ENCODE measurements at regions not wholly inside any gene's neighbourhood (a gene's known extent, or its start where the extent isn't known, plus 50 kb on each side); places are given as distances from the start of the nearest gene placed in this dataset.
"Not testable (repeated sequence)": the region's sequence is repeated elsewhere in the genome, so short reads cannot be mapped to it uniquely, and the experiment has no call there.

- no peak for DNase-seq
These were observed 988.7 kb downstream of the HACE1 start for GRCh38 chr6:103870970-103871369.

- no peak for DNase-seq
These were observed 997.4 kb downstream of the HACE1 start for GRCh38 chr6:103862297-103862696.

GRCh38 chr6:103858003-103858402 is 1001.7 kb downstream of the HACE1 start:
- no peak for DNase-seq

- DNase-seq, result no peak
These were observed 1004.0 kb downstream of the HACE1 start for GRCh38 chr6:103855750-103856149.

- no peak for DNase-seq
These were observed 1005.7 kb downstream of the HACE1 start for GRCh38 chr6:103854059-103854458.

- no peak for DNase-seq
These were observed 1021.3 kb downstream of the HACE1 start for GRCh38 chr6:103838457-103838856.

- DNase-seq, result no peak
These were observed 1033.5 kb downstream of the HACE1 start for GRCh38 chr6:103826209-103826608.

- no peak for DNase-seq
These were observed 1039.6 kb downstream of the HACE1 start for GRCh38 chr6:103820148-103820547.

- no peak for DNase-seq
These were observed 1040.2 kb downstream of the HACE1 start for GRCh38 chr6:103819509-103819908.

GRCh38 chr6:103812970-103813369 is 1046.7 kb downstream of the HACE1 start:
- DNase-seq, result no peak

- not testable (repeated sequence) for DNase-seq
These were observed 1057.7 kb downstream of the HACE1 start for GRCh38 chr6:103801901-103802479.

- no peak for DNase-seq
These were observed 1059.6 kb downstream of the HACE1 start for GRCh38 chr6:103799971-103800670.

GRCh38 chr6:103798166-103798565 is 1061.6 kb downstream of the HACE1 start:
- no peak for DNase-seq

- DNase-seq, result no peak
These were observed 1062.0 kb downstream of the HACE1 start for GRCh38 chr6:103797738-103798137.

GRCh38 chr6:103791458-103791857 is 1068.3 kb downstream of the HACE1 start:
- no peak for DNase-seq

- DNase-seq, result no peak
These were observed 1075.6 kb downstream of the HACE1 start for GRCh38 chr6:103784117-103784516.

- no peak for DNase-seq
These were observed 1076.4 kb downstream of the HACE1 start for GRCh38 chr6:103783329-103783728.

GRCh38 chr6:103769431-103769830 is 1090.3 kb downstream of the HACE1 start:
- DNase-seq, result no peak

- DNase-seq, result no peak
These were observed 1109.1 kb downstream of the HACE1 start for GRCh38 chr6:103750603-103751002.

GRCh38 chr6:103734016-103734415 is 1125.7 kb downstream of the HACE1 start:
- no peak for DNase-seq

- no peak for DNase-seq
These were observed 1130.1 kb downstream of the HACE1 start for GRCh38 chr6:103729658-103730057.

GRCh38 chr6:103723438-103724322 is 1136.0 kb downstream of the HACE1 start:
- DNase-seq, result no peak

- no peak for DNase-seq
These were observed 1137.0 kb downstream of the HACE1 start for GRCh38 chr6:103722683-103723082.

GRCh38 chr6:103721923-103722322 is 1137.8 kb downstream of the HACE1 start:
- no peak for DNase-seq

Data from activated CD4-positive, alpha-beta T cell treated with anti-CD3 and anti-CD28 coated beads, Interleukin-2, amount 50 U/mL, for 1 hour (primary cell).